ENCODE measurements at regions not wholly inside any gene's neighbourhood (a gene's known extent, or its start where the extent isn't known, plus 50 kb on each side); places are given as distances from the start of the nearest gene placed in this dataset.

DNA sequence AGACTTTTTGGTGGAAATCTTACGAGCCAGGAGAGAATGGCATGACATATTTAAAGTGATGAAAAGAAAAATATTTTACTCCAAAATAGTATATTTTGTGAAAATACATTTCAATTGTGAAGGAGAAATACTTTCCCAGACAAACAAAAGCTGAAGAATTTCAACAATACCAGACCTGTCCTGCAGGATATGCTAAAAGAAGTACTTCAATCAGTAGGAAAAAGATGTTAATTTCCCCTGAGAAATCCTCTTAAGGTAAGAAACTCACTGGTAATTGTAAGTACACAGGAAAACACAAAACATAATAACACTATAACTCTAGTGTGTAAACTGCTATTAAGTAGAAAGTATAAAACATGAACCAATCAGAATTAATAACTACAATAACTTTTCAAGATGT lies 341.8 kb upstream of the GJE1 start:
- intact Hi-C loops (cut with micrococcal nuclease), result no loop called here
- no peak for TF ChIP-seq CTCF (IDR thresholded peaks at IDR 0.05; ENCODE audit: unreplicated experiment)
- ChIA-PET CTCF (no interaction called here), POLR2A (interaction anchor here (0.6 kb wide), 1 partner anchor 31 kb away, joined by 4 read pairs; no protein-coding TSS in a partner anchor)
- DNase-seq (ENCODE audit: unreplicated experiment), result no peak
- peaks cover 70% of the 10 kb centered on the region for H3K27me3 Mint-ChIP-seq (ENCODE audit: insufficient read depth, unreplicated experiment)
- no peak overlapping the region for H3K27ac Mint-ChIP-seq (ENCODE audit: low read depth, unreplicated experiment)
- no peak overlapping the region for H3K4me3 Mint-ChIP-seq (ENCODE audit: unreplicated experiment)
- no peaks in the 10 kb centered on the region for H3K36me3 Mint-ChIP-seq (ENCODE audit: insufficient read depth, unreplicated experiment)
- BruUV-seq (replicated peaks), result no TSS peak
- H3K9me3 Mint-ChIP-seq (ENCODE audit: unreplicated experiment), result no peaks in the 10 kb centered on the region
- H3K4me1 Mint-ChIP-seq (ENCODE audit: insufficient read depth, unreplicated experiment), result no peaks in the 10 kb centered on the region

DNA sequence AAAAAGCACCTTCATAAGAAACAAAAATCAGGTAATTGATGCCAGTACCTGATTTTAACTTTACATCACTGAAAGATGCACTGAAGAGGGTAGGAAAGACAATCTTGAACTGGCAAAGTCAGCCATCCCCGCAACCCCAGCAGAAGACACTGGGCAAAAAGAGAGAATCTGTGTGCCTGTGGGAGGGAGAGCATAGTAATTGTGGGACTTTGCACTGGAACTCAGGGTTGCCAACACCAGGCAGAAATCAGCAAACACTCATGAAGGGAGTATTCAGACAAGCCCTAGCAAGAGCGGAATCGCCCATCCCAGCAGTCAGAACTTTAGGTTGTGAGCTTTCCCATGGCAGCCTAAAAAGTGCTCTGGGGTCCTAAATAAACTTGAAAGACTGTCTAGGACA lies 344.6 kb upstream of the GJE1 start:
- Mint-ChIP-seq H3K27ac (ENCODE audit: low read depth, unreplicated experiment) (no peak overlapping the region), H3K4me3 (ENCODE audit: unreplicated experiment) (no peak overlapping the region), H3K9me3 (ENCODE audit: unreplicated experiment) (no peaks in the 10 kb centered on the region), H3K4me1 (ENCODE audit: insufficient read depth, unreplicated experiment) (no peaks in the 10 kb centered on the region), H3K27me3 (ENCODE audit: insufficient read depth, unreplicated experiment) (peaks cover 55% of the 10 kb centered on the region), H3K36me3 (ENCODE audit: insufficient read depth, unreplicated experiment) (no peaks in the 10 kb centered on the region)
- intact Hi-C loops (cut with micrococcal nuclease), result no loop called here
- DNase-seq (ENCODE audit: unreplicated experiment), result no peak
- POLR2A ChIA-PET, result no interaction called here
- TF ChIP-seq CTCF (IDR thresholded peaks at IDR 0.05; ENCODE audit: unreplicated experiment), result no peak
- CTCF ChIA-PET, result no interaction called here
- no TSS peak for BruUV-seq (replicated peaks)

DNA sequence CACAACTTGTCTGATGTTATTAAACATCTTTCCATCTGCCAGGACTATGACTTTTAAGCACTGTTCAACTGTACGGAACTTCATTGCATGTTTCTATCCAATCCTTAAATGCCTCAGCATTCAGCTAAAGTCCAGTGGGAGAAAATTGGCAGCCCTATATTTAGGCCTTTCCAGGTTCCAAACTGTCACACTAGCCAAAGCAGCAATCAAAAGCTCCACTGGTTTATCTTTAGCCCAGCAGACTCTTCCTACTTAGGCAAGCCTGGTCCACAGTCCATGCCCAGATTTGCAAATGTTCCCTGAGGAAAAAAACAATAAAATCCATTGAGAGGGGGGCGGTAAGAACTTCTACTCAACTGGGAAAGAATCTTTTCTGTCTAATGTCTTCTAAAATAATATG lies 349.1 kb upstream of the GJE1 start:
- Mint-ChIP-seq H3K27ac (ENCODE audit: low read depth, unreplicated experiment) (no peak overlapping the region), H3K9me3 (ENCODE audit: unreplicated experiment) (no peaks in the 10 kb centered on the region), H3K4me1 (ENCODE audit: insufficient read depth, unreplicated experiment) (no peaks in the 10 kb centered on the region), H3K27me3 (ENCODE audit: insufficient read depth, unreplicated experiment) (peaks cover 30% of the 10 kb centered on the region), H3K36me3 (ENCODE audit: insufficient read depth, unreplicated experiment) (no peaks in the 10 kb centered on the region), H3K4me3 (ENCODE audit: unreplicated experiment) (no peak overlapping the region)
- DNase-seq (ENCODE audit: unreplicated experiment), result no peak
- TF ChIP-seq CTCF (IDR thresholded peaks at IDR 0.05; ENCODE audit: unreplicated experiment), result no peak
- no TSS peak for BruUV-seq (replicated peaks)
- CTCF ChIA-PET, result interaction anchor here (0.7 kb wide), 1 partner anchor 691 kb away, joined by 5 read pairs; no protein-coding TSS in a partner anchor
- intact Hi-C loops (cut with micrococcal nuclease), result no loop called here
- POLR2A ChIA-PET, result interaction anchor here (0.6 kb wide), 1 partner anchor 14 kb away, joined by 3 read pairs; no protein-coding TSS in a partner anchor

DNA sequence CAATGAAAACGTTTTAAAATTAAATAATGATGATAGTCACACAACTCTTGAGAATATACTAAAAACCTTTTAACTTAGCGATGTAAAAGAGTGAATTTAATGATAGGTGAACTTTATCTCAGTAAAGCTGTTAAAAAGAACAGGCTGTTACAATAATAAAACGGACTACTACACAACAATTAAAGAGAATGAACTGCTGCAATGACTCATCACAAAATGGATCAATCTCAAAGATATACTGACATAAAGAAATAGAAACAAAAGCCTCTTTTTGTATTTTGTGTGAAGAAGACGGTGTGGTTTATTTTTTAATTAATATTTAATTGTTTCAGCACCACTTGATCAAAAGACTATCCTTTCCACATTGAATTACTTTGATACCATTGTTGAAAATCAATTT lies 352.4 kb upstream of the GJE1 start:
- intact Hi-C loops (cut with micrococcal nuclease), result no loop called here
- Mint-ChIP-seq H3K27me3 (ENCODE audit: insufficient read depth, unreplicated experiment) (peaks cover 38% of the 10 kb centered on the region), H3K36me3 (ENCODE audit: insufficient read depth, unreplicated experiment) (no peaks in the 10 kb centered on the region), H3K4me1 (ENCODE audit: insufficient read depth, unreplicated experiment) (no peaks in the 10 kb centered on the region), H3K27ac (ENCODE audit: low read depth, unreplicated experiment) (no peak overlapping the region), H3K9me3 (ENCODE audit: unreplicated experiment) (no peaks in the 10 kb centered on the region), H3K4me3 (ENCODE audit: unreplicated experiment) (no peak overlapping the region)
- ChIA-PET CTCF (no interaction called here), POLR2A (no interaction called here)
- no TSS peak for BruUV-seq (replicated peaks)
- DNase-seq (ENCODE audit: unreplicated experiment), result no peak
- no peak for TF ChIP-seq CTCF (IDR thresholded peaks at IDR 0.05; ENCODE audit: unreplicated experiment)

All from MCF 10A (cell line).